Panc1 (cell line): ENCODE measurements at regions not wholly inside any gene's neighbourhood (a gene's known extent, or its start where the extent isn't known, plus 50 kb on each side); places are given as distances from the start of the nearest gene placed in this dataset.

Experiments
- CTCF ChIP-seq: fragments of 450-650 bp; IDR thresholded peaks from 2 replicates; pipeline ENCODE4 v1.5.1; 2017; ENCODE audit warnings: mild to moderate bottlenecking
- POLR2AphosphoS5 ChIP-seq: IDR thresholded peaks from 2 replicates; pipeline ENCODE4 v1.6.1; 2012; ENCODE audit warnings: mild to moderate bottlenecking, low read depth, low read length, moderate library complexity
- REST ChIP-seq, 2 experiments: IDR thresholded peaks; 2 replicates each; pipeline ENCODE4 v1.6.1; 2011 to 2012; ENCODE audit warnings: low read depth in 2 of 2, control low read depth in 1 of 2, low read length in 1 of 2, mild to moderate bottlenecking in 1 of 2, moderate library complexity in 1 of 2; ENCODE audit not compliant: insufficient read depth in 1 of 2

GRCh38 chr4:170400361-170400760, 310.6 kb upstream of the AADAT start:
- no peak for TF ChIP-seq POLR2AphosphoS5
- TF ChIP-seq CTCF, result no peak
- TF ChIP-seq REST (IDR thresholded peaks at IDR 0.05; ENCODE audit: insufficient read depth in 1 of 2, low read depth in 2 of 2, low read length in 1 of 2), result no peak
